HL-60 (cell line): ENCODE measurements at regions not wholly inside any gene's neighbourhood (a gene's known extent, or its start where the extent isn't known, plus 50 kb on each side); places are given as distances from the start of the nearest gene placed in this dataset.

Experiments
- DNase-seq, 2 experiments: peaks; one replicate each; pipeline ENCODE4 v3.0.0-alpha.2; 2010 to 2020; ENCODE audit warnings: low read depth in 1 of 2, low spot score in 1 of 2
- H3K27ac ChIP-seq: fragments of 250-450 bp; sonication (Bioruptor Pico); replicated peaks from 2 replicates; pipeline ENCODE4 v1.5.1; 2020; ENCODE audit warnings: mild to moderate bottlenecking, moderate library complexity
- H3K27me3 ChIP-seq: fragments of 250-450 bp; sonication (Bioruptor Pico); 2 replicates; pipeline ENCODE4 v1.5.1; 2021; ENCODE audit warnings: mild to moderate bottlenecking, moderate library complexity; ENCODE audit not compliant: insufficient read depth, poor library complexity, severe bottlenecking
- H3K4me3 ChIP-seq: replicated peaks from 2 replicates; pipeline ENCODE4 v1.5.1; 2011; ENCODE audit warnings: mild to moderate bottlenecking, control low read depth, low read length; ENCODE audit not compliant: insufficient read depth
- CTCF ChIP-seq: IDR thresholded peaks from one replicate; pipeline ENCODE4 v1.5.1; 2011; ENCODE audit warnings: low read length, control low read depth, inconsistent platforms; ENCODE audit not compliant: insufficient read depth
- GABPA ChIP-seq: IDR thresholded peaks from 2 replicates; pipeline ENCODE4 v1.6.1; 2012; ENCODE audit warnings: low read depth
- POLR2AphosphoS5 ChIP-seq: IDR thresholded peaks from 2 replicates; pipeline ENCODE4 v1.6.1; 2012; ENCODE audit warnings: low read depth
- REST ChIP-seq: IDR thresholded peaks from 2 replicates; pipeline ENCODE4 v1.6.1; 2012; ENCODE audit warnings: low read depth; ENCODE audit not compliant: insufficient replicate concordance
- SPI1 ChIP-seq: IDR thresholded peaks from 2 replicates; pipeline ENCODE4 v1.6.1; 2012; ENCODE audit warnings: low read depth, mild to moderate bottlenecking, borderline replicate concordance

GRCh38 chr6:105921781-105922180, 164.4 kb upstream of the PRDM1 start:
- no peak for DNase-seq
- TF ChIP-seq POLR2AphosphoS5, result no peak

GRCh38 chr6:105920071-105920470, 166.1 kb upstream of the PRDM1 start:
- TF ChIP-seq CTCF (no peak), SPI1 (no peak), POLR2AphosphoS5 (no peak), GABPA (no peak), REST (no peak)
- DNase-seq, result no peak
- Histone ChIP-seq H3K4me3 (no peak overlapping the region), H3K27me3 (no peaks in the 10 kb centered on the region), H3K27ac (no peak overlapping the region)

More at GRCh38 chr6:105921781-105922180, 164.4 kb upstream of the PRDM1 start:
- Histone ChIP-seq H3K27me3 (no peaks in the 10 kb centered on the region), H3K4me3 (no peak overlapping the region), H3K27ac (no peak overlapping the region)

DNA sequence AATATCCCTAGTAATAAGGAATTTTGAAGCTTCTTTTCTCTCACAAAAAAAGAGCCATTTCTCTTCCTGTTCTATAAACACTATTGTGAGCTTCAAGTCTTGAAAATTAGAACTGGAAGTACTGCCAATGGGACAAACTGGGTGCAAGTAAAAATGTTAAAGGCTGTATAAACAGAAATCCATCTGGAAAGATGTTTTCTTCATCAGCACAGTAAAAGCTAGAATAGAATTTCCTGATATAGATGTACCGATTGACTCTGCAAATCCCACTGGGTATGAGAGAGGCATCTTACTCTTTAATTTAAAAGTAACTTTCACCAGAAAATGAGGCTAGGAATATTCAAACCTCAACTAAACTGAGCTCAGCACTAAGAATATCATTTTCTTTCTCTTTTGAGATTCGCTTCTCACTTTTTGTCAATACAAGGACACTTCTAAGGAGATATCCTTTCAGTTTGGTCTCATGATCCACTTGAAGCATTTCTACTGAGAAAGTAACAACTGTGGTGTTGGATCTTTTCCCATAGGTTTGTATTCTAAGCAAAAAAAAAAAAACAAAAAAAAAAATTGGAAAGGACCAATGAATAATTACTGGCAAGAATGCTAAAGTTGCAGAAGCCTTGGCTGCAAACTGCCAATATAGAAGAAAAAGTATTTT, 169.0 kb upstream of the PRDM1 start:
- Histone ChIP-seq H3K27me3 (no peaks in the 10 kb centered on the region), H3K27ac (no peak overlapping the region), H3K4me3 (no peak overlapping the region)
- no peak for DNase-seq
- TF ChIP-seq REST (no peak), POLR2AphosphoS5 (no peak), CTCF (no peak)

DNA sequence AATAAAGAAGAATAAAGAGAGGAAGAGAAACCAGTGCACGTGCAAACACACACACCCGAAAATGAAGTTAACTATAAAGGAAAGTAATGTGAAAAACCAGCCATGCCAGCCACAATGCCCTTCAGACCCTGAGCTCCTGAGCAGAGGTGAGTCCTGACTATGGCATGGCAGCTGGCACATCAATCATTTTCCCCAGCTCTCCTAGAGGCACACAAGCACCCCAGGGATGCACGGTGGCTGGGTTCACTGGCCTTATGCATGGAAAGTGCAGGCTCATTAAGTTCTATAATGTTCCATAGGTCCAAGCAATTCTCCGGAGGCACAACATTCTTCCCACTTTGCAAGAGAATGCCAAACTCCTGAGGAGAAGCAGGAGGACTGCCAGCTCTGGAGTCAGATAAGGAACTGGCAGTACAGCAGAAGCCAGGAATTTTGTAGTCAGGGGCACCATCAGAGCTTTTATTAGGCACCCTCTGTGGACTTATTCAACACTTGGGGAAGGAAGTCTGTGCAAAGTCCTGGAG, 175.0 kb upstream of the PRDM1 start:
- no peaks in the 10 kb centered on the region for H3K27me3 ChIP-seq
- TF ChIP-seq GABPA (no peak), REST (no peak), SPI1 (no peak), CTCF (no peak), POLR2AphosphoS5 (no peak)
- no peak overlapping the region for H3K4me3 ChIP-seq
- DNase-seq, result no peak
- no peak overlapping the region for H3K27ac ChIP-seq
